A673 (cell line): ENCODE measurements at regions not wholly inside any gene's neighbourhood (a gene's known extent, or its start where the extent isn't known, plus 50 kb on each side); places are given as distances from the start of the nearest gene placed in this dataset.

ENCODE experiments used
- CTCF ChIP-seq: fragments of 300-800, 200-600 bp; sonication (generic); conservative IDR thresholded peaks from 2 replicates; pipeline ENCODE4 v1.5.1; 2017; ENCODE audit warnings: low read depth, mild to moderate bottlenecking, antibody characterized with exemption, low read length, moderate library complexity, mixed read lengths
- EZH2 ChIP-seq: fragments of 200-600 bp; sonication (generic); IDR thresholded peaks from 2 replicates; pipeline ENCODE4 v1.6.1; 2017; ENCODE audit warnings: borderline replicate concordance, low read depth, mild to moderate bottlenecking, mixed read lengths, antibody characterized with exemption, low read length; ENCODE audit not compliant: poor library complexity, severe bottlenecking

GRCh38 chr22:22394591-22394990, 114.0 kb downstream of the ZNF280B start:
- TF ChIP-seq CTCF (no peak), EZH2 (no peak)
